Endothelial cell of umbilical vein (primary cell): ENCODE measurements at regions not wholly inside any gene's neighbourhood (a gene's known extent, or its start where the extent isn't known, plus 50 kb on each side); places are given as distances from the start of the nearest gene placed in this dataset.

Experiments
- BruUV-seq: library from RNA; stranded (reverse); fragments of 400-500 nt; replicated peaks from 2 replicates; lab custom pipeline; 2021; lab: Mats Ljungman, UMichigan
- CTCF ChIA-PET: fragments of 300-600, 350-600 bp; sonication (Branson Sonifier 250); formaldehyde crosslinking; loops from one replicate; lab custom pipeline; 2021; ENCODE audit warnings: antibody characterized with exemption, inconsistent platforms; lab: Charles Lee
- POLR2A ChIA-PET: fragments of 300-600, 350-600 bp; sonication (Branson Sonifier 250); formaldehyde crosslinking; loops from one replicate; lab custom pipeline; 2021; ENCODE audit warnings: antibody characterized with exemption, inconsistent platforms; lab: Charles Lee
- DNase-seq: peaks from one replicate; pipeline ENCODE4 v3.0.0-alpha.2; 2011; ENCODE audit warnings: low read depth, low spot score
- FAIRE-seq: peaks from 2 replicates; lab custom pipeline; 2011; peaks lifted over from hg19 to GRCh38; lab: Jason Lieb, UNC
- H2AFZ ChIP-seq: 2 replicates; pipeline ENCODE4 v1.6.0; 2012; ENCODE audit warnings: low read depth, low read length, control low read depth, inconsistent platforms
- H3K27ac ChIP-seq: 2 replicates; pipeline ENCODE4 v1.5.1; 2011; ENCODE audit warnings: low read depth, mild to moderate bottlenecking, control low read depth, low read length, moderate library complexity; ENCODE audit not compliant: insufficient read depth
- H3K27me3 ChIP-seq, 2 experiments: 2 replicates each; pipeline versions ENCODE4 v1.6.0 to v1.6.1; 2011; ENCODE audit warnings: low read length in 2 of 2, mixed read lengths in 1 of 2; ENCODE audit not compliant: control insufficient read depth in 2 of 2, insufficient read depth in 2 of 2
- H3K36me3 ChIP-seq, 2 experiments: 2 replicates in 1 of 2; 3 replicates in 1 of 2; pipeline ENCODE4 v1.5.1; 2011; ENCODE audit warnings: low read length in 2 of 2, mild to moderate bottlenecking in 1 of 2, moderate library complexity in 1 of 2; ENCODE audit not compliant: control insufficient read depth in 2 of 2, insufficient read depth in 2 of 2; ENCODE audit errors: extremely low read depth in 1 of 2
- H3K4me1 ChIP-seq: 3 replicates; pipeline ENCODE4 v1.5.1; 2011; ENCODE audit warnings: mild to moderate bottlenecking, low read length; ENCODE audit not compliant: control insufficient read depth, insufficient read depth; ENCODE audit errors: extremely low read depth
- H3K4me2 ChIP-seq: 2 replicates; pipeline ENCODE4 v1.6.1; 2011; ENCODE audit warnings: low read length, control low read depth, mixed read lengths; ENCODE audit not compliant: insufficient read depth
- H3K4me3 ChIP-seq, 3 experiments: fragments of 200-600 bp in 1 of 3; sonication (generic), shearing (Covaris generic) in 1 of 3; replicated peaks in 1 of 3; 2 replicates each; pipeline ENCODE4 v1.5.1; 2011 to 2016; ENCODE audit warnings: control low read depth in 3 of 3, low read length in 3 of 3, mild to moderate bottlenecking in 2 of 3, inconsistent platforms in 1 of 3, low read depth in 1 of 3, moderate library complexity in 1 of 3; ENCODE audit not compliant: insufficient read depth in 1 of 3
- H3K79me2 ChIP-seq: 2 replicates; pipeline ENCODE4 v1.6.0; 2012; ENCODE audit warnings: low read length, inconsistent platforms; ENCODE audit not compliant: control insufficient read depth, insufficient read depth
- H3K9ac ChIP-seq: replicated peaks from 2 replicates; pipeline ENCODE3; 2011; ENCODE audit warnings: low read length, control low read depth; ENCODE audit not compliant: insufficient read depth; ENCODE audit errors: extremely low read depth
- H3K9me1 ChIP-seq: replicated peaks from 3 replicates; pipeline ENCODE4 v1.6.0; 2011; ENCODE audit warnings: mild to moderate bottlenecking, low read length; ENCODE audit not compliant: control insufficient read depth, insufficient read depth; ENCODE audit errors: extremely low read depth
- H3K9me3 ChIP-seq: replicated peaks from 2 replicates; pipeline ENCODE4 v1.5.1; 2012; ENCODE audit warnings: low read length, inconsistent platforms; ENCODE audit not compliant: control insufficient read depth, insufficient read depth
- H4K20me1 ChIP-seq: replicated peaks from 2 replicates; pipeline ENCODE3; 2011; ENCODE audit warnings: mild to moderate bottlenecking, low read length; ENCODE audit not compliant: control insufficient read depth, insufficient read depth; ENCODE audit errors: extremely low read depth
- EZH2 ChIP-seq: IDR thresholded peaks from 2 replicates; pipeline ENCODE4 v1.6.1; 2012; ENCODE audit warnings: borderline replicate concordance, low read depth, mild to moderate bottlenecking, moderate library complexity, low read length, inconsistent platforms; ENCODE audit not compliant: severe bottlenecking
- FOS ChIP-seq: IDR thresholded peaks from 2 replicates; pipeline ENCODE4 v1.6.1; 2011; ENCODE audit warnings: mild to moderate bottlenecking, low read length, moderate library complexity, borderline replicate concordance; ENCODE audit not compliant: insufficient read depth
- GATA2 ChIP-seq: IDR thresholded peaks from 2 replicates; pipeline ENCODE4 v1.7.0; 2011; ENCODE audit warnings: low read depth, mild to moderate bottlenecking, moderate library complexity, mixed read lengths, low read length; ENCODE audit not compliant: insufficient read length, insufficient read depth
- JUN ChIP-seq: IDR thresholded peaks from 2 replicates; pipeline ENCODE4 v1.6.1; 2011; ENCODE audit warnings: borderline replicate concordance, low read depth; ENCODE audit not compliant: insufficient read length, insufficient read depth
- MYC ChIP-seq: IDR thresholded peaks from one replicate; pipeline ENCODE4 v1.6.1; 2011; ENCODE audit warnings: mild to moderate bottlenecking, low read depth, low read length
- POLR2A ChIP-seq: IDR thresholded peaks from 2 replicates; pipeline ENCODE4 v1.6.1; 2012; ENCODE audit warnings: low read depth, mild to moderate bottlenecking, control low read depth, low read length
- POLR2AphosphoS5 ChIP-seq: IDR thresholded peaks from 2 replicates; pipeline ENCODE4 v1.6.1; 2012; ENCODE audit warnings: low read depth, mild to moderate bottlenecking, control low read depth, low read length, moderate library complexity; ENCODE audit not compliant: insufficient read depth
- dilution Hi-C: fragments of 300-500 bp; cut with MboI; formaldehyde crosslinking; loops from one replicate; pipeline ENCODE4 v1.15.0; 2019; ENCODE audit warnings: low sequenced_read_pairs; ENCODE audit not compliant: extremely low pct_ligation_motif_present
- intact Hi-C: fragments of 100-400 bp; cut with micrococcal nuclease; formaldehyde crosslinking; loops from one replicate; pipeline ENCODE4 v1.10.0; 2022
- TF ChIP-seq, protein P1 (sequence below): IDR thresholded peaks from 2 replicates; pipeline ENCODE4 v1.6.1; 2011; ENCODE audit not compliant: insufficient read depth, insufficient read length
- TF ChIP-seq, protein P2 (sequence below), 2 donors: IDR thresholded peaks; 1 replicate in 1 of 2; 2 replicates in 1 of 2; pipeline ENCODE4 v1.5.1; 2011; ENCODE audit warnings: low read length in 2 of 2, mild to moderate bottlenecking in 2 of 2, moderate library complexity in 2 of 2, control low read depth in 1 of 2, inconsistent platforms in 1 of 2, low read depth in 1 of 2; ENCODE audit not compliant: insufficient read depth in 1 of 2; ENCODE audit errors: extremely low read depth in 1 of 2

DNA sequence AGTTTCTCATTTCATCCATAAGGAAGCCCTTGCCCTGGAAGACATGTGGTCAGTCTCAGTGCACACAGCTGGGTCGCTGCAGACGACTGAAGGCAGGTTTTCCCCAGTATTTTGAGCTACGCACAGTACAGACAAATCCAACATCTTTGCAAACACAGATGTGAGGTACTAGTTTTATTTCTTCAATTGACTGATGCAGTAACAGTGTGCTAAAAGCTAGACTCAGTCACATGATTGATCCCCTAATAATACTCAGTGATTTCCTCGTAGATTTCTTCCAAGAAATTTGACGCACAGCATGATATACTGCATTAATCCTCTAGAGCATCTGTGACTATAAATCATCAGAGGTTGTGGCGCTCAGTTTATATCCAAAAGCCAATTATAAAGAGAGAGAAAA is 346.1 kb downstream of the DIRAS2 start:
- Histone ChIP-seq H4K20me1 (no peaks in the 10 kb centered on the region), H3K4me2 (no peak overlapping the region), H3K9ac (no peak overlapping the region), H3K9me3 (no peaks in the 10 kb centered on the region), H3K4me1 (no peaks in the 10 kb centered on the region), H3K27ac (no peak overlapping the region), H3K4me3 (no peak overlapping the region), H3K27me3 (no peaks in the 10 kb centered on the region), H3K9me1 (no peaks in the 10 kb centered on the region), H3K79me2 (no peaks in the 10 kb centered on the region), H2AFZ (no peak overlapping the region), H3K36me3 (no peaks in the 10 kb centered on the region)
- ChIA-PET CTCF (no interaction called here), POLR2A (no interaction called here)
- intact Hi-C loops (loop anchor here (10.0 kb wide), 1 partner anchor 132 kb away; no protein-coding TSS in a partner anchor), dilution Hi-C loops (no loop called here)
- FAIRE-seq (no peak), DNase-seq (no peak)
- BruUV-seq = no TSS peak
- TF ChIP-seq JUN (no peak), POLR2AphosphoS5 (no peak)

DNA sequence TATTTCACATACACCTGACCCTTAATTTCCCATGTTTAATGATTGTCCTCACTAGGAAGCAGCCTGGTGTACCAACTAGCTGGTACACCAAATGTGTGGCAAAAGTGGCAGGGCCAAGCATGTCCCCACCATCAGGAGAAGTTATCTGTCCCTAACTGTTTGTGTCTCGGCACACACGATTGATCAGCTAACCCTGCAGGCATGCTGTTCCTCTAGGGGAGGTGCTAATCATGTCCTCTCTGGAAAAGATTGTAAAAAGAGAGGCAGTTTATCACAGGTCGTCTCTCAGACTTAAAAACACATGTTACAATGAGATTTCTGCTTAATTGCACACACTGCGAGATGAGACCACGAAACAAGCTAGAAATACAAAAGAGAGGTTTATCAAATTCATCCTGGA is 342.7 kb downstream of the DIRAS2 start:
- BruUV-seq = no TSS peak
- FAIRE-seq (no peak), DNase-seq (no peak)
- H3K79me2 ChIP-seq = no peaks in the 10 kb centered on the region
- no peak overlapping the region for H3K4me2 ChIP-seq
- dilution Hi-C loops = no loop called here
- H3K27ac ChIP-seq = no peak overlapping the region
- no peaks in the 10 kb centered on the region for H3K9me3 ChIP-seq
- CTCF ChIA-PET = no interaction called here
- no peaks in the 10 kb centered on the region for H3K9me1 ChIP-seq
- H2AFZ ChIP-seq = no peak overlapping the region
- no peak overlapping the region for H3K4me3 ChIP-seq
- TF ChIP-seq, protein P1, sequence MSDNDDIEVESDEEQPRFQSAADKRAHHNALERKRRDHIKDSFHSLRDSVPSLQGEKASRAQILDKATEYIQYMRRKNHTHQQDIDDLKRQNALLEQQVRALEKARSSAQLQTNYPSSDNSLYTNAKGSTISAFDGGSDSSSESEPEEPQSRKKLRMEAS = no peak
- TF ChIP-seq POLR2A = no peak
- TF ChIP-seq, protein P2, sequence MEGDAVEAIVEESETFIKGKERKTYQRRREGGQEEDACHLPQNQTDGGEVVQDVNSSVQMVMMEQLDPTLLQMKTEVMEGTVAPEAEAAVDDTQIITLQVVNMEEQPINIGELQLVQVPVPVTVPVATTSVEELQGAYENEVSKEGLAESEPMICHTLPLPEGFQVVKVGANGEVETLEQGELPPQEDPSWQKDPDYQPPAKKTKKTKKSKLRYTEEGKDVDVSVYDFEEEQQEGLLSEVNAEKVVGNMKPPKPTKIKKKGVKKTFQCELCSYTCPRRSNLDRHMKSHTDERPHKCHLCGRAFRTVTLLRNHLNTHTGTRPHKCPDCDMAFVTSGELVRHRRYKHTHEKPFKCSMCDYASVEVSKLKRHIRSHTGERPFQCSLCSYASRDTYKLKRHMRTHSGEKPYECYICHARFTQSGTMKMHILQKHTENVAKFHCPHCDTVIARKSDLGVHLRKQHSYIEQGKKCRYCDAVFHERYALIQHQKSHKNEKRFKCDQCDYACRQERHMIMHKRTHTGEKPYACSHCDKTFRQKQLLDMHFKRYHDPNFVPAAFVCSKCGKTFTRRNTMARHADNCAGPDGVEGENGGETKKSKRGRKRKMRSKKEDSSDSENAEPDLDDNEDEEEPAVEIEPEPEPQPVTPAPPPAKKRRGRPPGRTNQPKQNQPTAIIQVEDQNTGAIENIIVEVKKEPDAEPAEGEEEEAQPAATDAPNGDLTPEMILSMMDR (IDR thresholded peaks at IDR 0.05; ENCODE audit: extremely low read depth in 1 of 2, insufficient read depth in 1 of 2, low read depth in 1 of 2, low read length in 2 of 2) = no peak
- TF ChIP-seq JUN = no peak
- no peak for TF ChIP-seq GATA2
- no peak for TF ChIP-seq FOS
- no peak for TF ChIP-seq POLR2AphosphoS5
- no peak for TF ChIP-seq MYC
- TF ChIP-seq EZH2 = no peak
- intact Hi-C loops = loop anchor here (10.0 kb wide), 1 partner anchor 135 kb away; no protein-coding TSS in a partner anchor
- POLR2A ChIA-PET = no interaction called here
- no peaks in the 10 kb centered on the region for H3K4me1 ChIP-seq
- H4K20me1 ChIP-seq = no peaks in the 10 kb centered on the region
- no peaks in the 10 kb centered on the region for H3K27me3 ChIP-seq
- H3K36me3 ChIP-seq = no peaks in the 10 kb centered on the region
- H3K9ac ChIP-seq = no peak overlapping the region
